K562 (cell line): ENCODE measurements at regions not wholly inside any gene's neighbourhood (a gene's known extent, or its start where the extent isn't known, plus 50 kb on each side); places are given as distances from the start of the nearest gene placed in this dataset. TPM values are rescaled to one million over a fixed set of nuclear protein-coding genes. Genes with fewer than 3 reads are reported as not detected.

Experiments
- ATAC-seq: fragments of 200-7000 bp; cut with Tn5 transposase; 3 replicates; pipeline ENCODE4 v1.9.1; 2020; ENCODE audit warnings: moderate library complexity
- BruUV-seq: library from RNA; stranded (reverse); fragments of 400-500 nt; replicated peaks from 2 replicates; lab custom pipeline; 2021; lab: Mats Ljungman, UMichigan
- CTCF ChIA-PET: fragments of 300-600 bp; formaldehyde crosslinking; extraction: SDS; loops from one replicate; lab custom pipeline; 2021; ENCODE audit warnings: low intra/inter-chr PET ratio; lab: Yijun Ruan, JAX
- POLR2A ChIA-PET: fragments of 300-600, 350-650 bp; sonication (Branson Sonifier 250); formaldehyde crosslinking; extraction: SDS; loops from one replicate; lab custom pipeline; 2021; ENCODE audit warnings: antibody characterized with exemption, inconsistent platforms; lab: Yijun Ruan, JAX
- DNase-seq, 4 experiments: peaks; one replicate each; pipeline versions ENCODE4 v3.0.0 to v3.0.0-alpha.2; 2011 to 2018; ENCODE audit warnings: low spot score in 3 of 4, mixed read lengths in 3 of 4; ENCODE audit errors: extremely low read depth in 1 of 4
- FAIRE-seq: peaks from 2 replicates; lab custom pipeline; 2011; peaks lifted over from hg19 to GRCh38; lab: Jason Lieb, UNC
- H2AFZ ChIP-seq: 2 replicates; pipeline ENCODE4 v1.6.0; 2011; ENCODE audit warnings: low read depth, low read length, control low read depth, inconsistent platforms
- H3K27ac ChIP-seq: fragments of 200-600 bp; 3 replicates; pipeline ENCODE4 v1.8.0; 2011; ENCODE audit warnings: low read depth, mild to moderate bottlenecking, control low read depth, inconsistent platforms, low read length, moderate library complexity, mixed read lengths; ENCODE audit errors: extremely low read depth
- H3K27me3 ChIP-seq, 2 experiments: fragments of 300-600 bp in 1 of 2; 2 replicates in 1 of 2; 3 replicates in 1 of 2; pipeline versions ENCODE4 v1.6.0 to v1.8.0; 2011; ENCODE audit warnings: inconsistent platforms in 2 of 2, low read length in 2 of 2, mild to moderate bottlenecking in 1 of 2, mixed read lengths in 1 of 2, moderate library complexity in 1 of 2; ENCODE audit not compliant: control insufficient read depth in 2 of 2, insufficient read depth in 2 of 2
- H3K36me3 ChIP-seq: fragments of 300-600 bp; 3 replicates; pipeline ENCODE4 v1.8.0; 2011; ENCODE audit warnings: mild to moderate bottlenecking, low read length, inconsistent platforms; ENCODE audit not compliant: control insufficient read depth, insufficient read depth
- H3K4me1 ChIP-seq, 2 experiments: fragments of 200-600 bp in 1 of 2; replicated peaks in 1 of 2; 2 replicates in 1 of 2; 3 replicates in 1 of 2; pipeline versions ENCODE4 v1.5.1 to v1.8.0; 2011; ENCODE audit warnings: inconsistent platforms in 2 of 2, low read length in 2 of 2, mild to moderate bottlenecking in 1 of 2, mixed read lengths in 1 of 2, moderate library complexity in 1 of 2; ENCODE audit not compliant: control insufficient read depth in 2 of 2, insufficient read depth in 2 of 2
- H3K4me2 ChIP-seq: 2 replicates; pipeline ENCODE4 v1.6.1; 2011; ENCODE audit warnings: low read length, control low read depth, inconsistent platforms, mixed read lengths; ENCODE audit not compliant: insufficient read depth
- H3K4me3 ChIP-seq: fragments of 200-600 bp; sonication (generic), shearing (Covaris generic); 2 replicates; pipeline ENCODE4 v1.5.1; 2016; ENCODE audit warnings: control low read depth, inconsistent platforms
- H3K79me2 ChIP-seq: fragments of 200-600 bp; 3 replicates; pipeline ENCODE4 v1.8.0; 2011; ENCODE audit warnings: low read length, inconsistent platforms; ENCODE audit not compliant: control insufficient read depth, insufficient read depth
- H3K9ac ChIP-seq, 2 experiments: 2 replicates each; pipeline versions ENCODE4 v1.6.0 to v1.6.1; 2011; ENCODE audit warnings: low read depth in 2 of 2, low read length in 2 of 2, control low read depth in 1 of 2, inconsistent platforms in 1 of 2, mild to moderate bottlenecking in 1 of 2, mixed read lengths in 1 of 2; ENCODE audit not compliant: insufficient read depth in 1 of 2
- H3K9me1 ChIP-seq: one replicate; pipeline ENCODE4 v1.6.0; 2011; ENCODE audit warnings: inconsistent platforms, mild to moderate bottlenecking, low read length, moderate library complexity; ENCODE audit not compliant: control insufficient read depth, insufficient read depth
- H3K9me3 ChIP-seq: replicated peaks from 2 replicates; pipeline ENCODE4 v1.5.1; 2011; ENCODE audit warnings: low read depth, low read length, inconsistent platforms; ENCODE audit not compliant: control insufficient read depth, insufficient read depth
- H4K20me1 ChIP-seq: replicated peaks from 2 replicates; pipeline ENCODE4 v1.6.1; 2011; ENCODE audit warnings: low read length, inconsistent platforms, mixed read lengths; ENCODE audit not compliant: control insufficient read depth, insufficient read depth
- CREB1 ChIP-seq, 2 experiments: sonication (generic) in 1 of 2; formaldehyde crosslinking in 1 of 2; IDR thresholded peaks; 2 replicates each; pipeline versions ENCODE4 v1.6.1 to v1.8.0; 2012 to 2022; ENCODE audit warnings: inconsistent platforms in 1 of 2, mild to moderate bottlenecking in 1 of 2, missing genetic modification reagents in 1 of 2, moderate library complexity in 1 of 2
- RBFOX2 ChIP-seq: fragments of 200-400 bp; formaldehyde crosslinking; IDR thresholded peaks from 2 replicates; pipeline ENCODE4 v1.6.1; 2017; ENCODE audit warnings: low read depth, mild to moderate bottlenecking, low read length, moderate library complexity
- WGBS: fragments of 100-300 bp; shearing (Covaris generic); methylation state at CpG from one replicate; pipeline ENCODE4 v1.1.6; 2016; ENCODE audit warnings: low coverage, mixed read lengths; ENCODE audit not compliant: insufficient coverage; ENCODE audit errors: missing lambda C conversion rate; 5-methylcytosine and 5-hydroxymethylcytosine counted together
- in situ Hi-C: fragments of 300-500 bp; cut with MboI; formaldehyde crosslinking; loops from 4 replicates; pipeline ENCODE4 v1.15.0; 2018; ENCODE audit warnings: inconsistent platforms, mixed read lengths
- intact Hi-C: fragments of 100-400 bp; cut with micrococcal nuclease; formaldehyde crosslinking; loops from 2 replicates; pipeline ENCODE4 v1.14.2; 2022
- small RNA-seq: library from RNA; depleted of rRNA; stranded (forward); fragments of <200 nt; gene quantifications from one replicate; pipeline ENCODE3, GENCODE V24; 2014
- TF ChIP-seq, protein P1 (sequence below): fragments of 250-450 bp; sonication (Bioruptor Pico); IDR thresholded peaks from 2 replicates; pipeline ENCODE4 v1.5.1; 2021; ENCODE audit warnings: mild to moderate bottlenecking

DNA sequence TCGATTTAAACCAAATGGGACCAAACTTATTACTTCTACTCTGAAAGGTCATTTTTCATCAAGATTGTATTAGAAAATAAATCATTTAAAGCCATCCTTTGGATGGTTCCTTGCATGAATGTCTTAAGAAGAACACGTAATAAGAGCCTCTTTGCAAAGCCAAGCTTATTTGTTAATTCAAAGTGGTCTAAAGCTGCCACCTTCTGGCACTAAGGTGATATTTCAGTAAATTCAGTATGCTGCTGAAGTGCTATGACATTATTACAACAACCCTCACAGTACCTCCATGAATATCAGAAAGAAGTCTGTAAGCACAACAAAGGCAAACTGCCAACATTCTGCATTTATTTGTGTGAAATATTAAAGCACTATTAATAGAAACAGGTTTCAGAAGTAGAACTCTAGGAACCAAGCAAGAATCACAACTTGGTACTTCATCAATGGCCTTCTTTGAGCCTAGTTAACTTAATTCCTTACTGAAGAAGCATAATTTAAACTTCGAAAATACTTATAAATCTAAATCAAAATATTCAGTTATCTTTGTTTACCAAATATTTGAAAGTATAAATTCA, 53.1 kb upstream of the TYRP1 start:
- BruUV-seq = no TSS peak
- H3K4me1 ChIP-seq = no peaks in the 10 kb centered on the region
- H3K9me1 ChIP-seq = no peaks in the 10 kb centered on the region
- ChIA-PET CTCF (no interaction called here), POLR2A (no interaction called here)
- intact Hi-C loops (no loop called here), in situ Hi-C loops (no loop called here)
- no peaks in the 10 kb centered on the region for H4K20me1 ChIP-seq
- ATAC-seq (no peak), FAIRE-seq (no peak), DNase-seq (peak in 1 of 4 experiments; percentile 0)
- H3K36me3 ChIP-seq = no peaks in the 10 kb centered on the region
- no peak overlapping the region for H2AFZ ChIP-seq
- no peak overlapping the region for H3K9ac ChIP-seq
- H3K27me3 ChIP-seq = no peaks in the 10 kb centered on the region
- WGBS = 6% methylated on average over 3 of the region's 3 CpGs
- no peak overlapping the region for H3K4me2 ChIP-seq
- H3K4me3 ChIP-seq = no peak overlapping the region
- no peaks in the 10 kb centered on the region for H3K9me3 ChIP-seq
- H3K79me2 ChIP-seq = no peaks in the 10 kb centered on the region
- TF ChIP-seq, protein P1, sequence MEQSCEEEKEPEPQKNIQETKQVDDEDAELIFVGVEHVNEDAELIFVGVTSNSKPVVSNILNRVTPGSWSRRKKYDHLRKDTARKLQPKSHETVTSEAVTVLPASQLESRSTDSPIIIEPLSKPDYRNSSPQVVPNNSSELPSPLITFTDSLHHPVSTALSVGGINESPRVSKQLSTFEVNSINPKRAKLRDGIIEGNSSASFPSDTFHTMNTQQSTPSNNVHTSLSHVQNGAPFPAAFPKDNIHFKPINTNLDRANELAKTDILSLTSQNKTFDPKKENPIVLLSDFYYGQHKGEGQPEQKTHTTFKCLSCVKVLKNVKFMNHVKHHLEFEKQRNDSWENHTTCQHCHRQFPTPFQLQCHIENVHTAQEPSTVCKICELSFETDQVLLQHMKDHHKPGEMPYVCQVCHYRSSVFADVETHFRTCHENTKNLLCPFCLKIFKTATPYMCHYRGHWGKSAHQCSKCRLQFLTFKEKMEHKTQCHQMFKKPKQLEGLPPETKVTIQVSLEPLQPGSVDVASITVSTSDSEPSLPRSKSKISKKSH (CRISPR knock-in tag) = no peak
- TF ChIP-seq RBFOX2 = no peak
- H3K27ac ChIP-seq = no peak overlapping the region

DNA sequence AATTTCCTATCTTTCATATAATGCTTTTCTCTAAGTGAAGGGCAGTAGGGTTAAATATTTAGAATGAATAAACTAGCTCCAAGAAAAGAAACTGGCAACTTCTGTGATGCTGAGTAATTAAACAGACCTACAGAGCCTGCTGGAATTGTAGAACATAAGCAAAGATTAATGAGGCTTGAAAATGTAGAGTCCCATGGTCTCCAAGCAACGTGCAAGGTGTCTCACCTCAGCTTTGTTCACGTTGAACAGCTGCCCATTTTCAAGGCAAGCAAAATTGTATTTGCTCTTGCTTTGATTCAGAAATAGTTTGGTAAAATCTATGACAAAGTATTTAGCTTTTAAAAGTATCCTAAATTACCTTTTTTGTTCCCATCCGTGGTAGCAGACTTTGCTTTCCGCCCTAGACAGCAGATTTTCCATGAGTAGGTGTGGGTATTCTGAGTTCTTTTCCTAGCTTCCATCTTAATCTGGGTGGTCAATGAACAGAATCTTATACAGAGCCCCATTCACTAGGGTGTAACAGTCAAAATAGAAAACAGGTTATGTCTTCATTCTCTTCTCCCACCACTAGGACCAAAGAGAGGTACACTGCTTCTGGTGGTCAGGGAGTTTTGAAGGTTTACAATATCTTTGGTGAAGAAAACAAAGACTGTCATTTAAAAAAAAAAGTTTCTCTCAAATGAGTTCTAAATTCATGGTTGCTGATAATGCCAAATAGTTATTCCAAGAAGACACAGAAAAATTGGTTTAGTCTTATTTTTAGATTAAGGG, 52.1 kb upstream of the TYRP1 start:
- TF ChIP-seq CREB1 (IDR thresholded peaks at IDR 0.05) (no peak), CREB1 (CRISPR knock-in tag; IDR thresholded peaks at IDR 0.05) (no peak)
- TF ChIP-seq, all 486 proteins: peak for 0
- H2AFZ ChIP-seq = no peak overlapping the region
- in situ Hi-C loops (no loop called here), intact Hi-C loops (no loop called here)
- ATAC-seq (no peak), DNase-seq (no peak), FAIRE-seq (no peak)
- no peaks in the 10 kb centered on the region for H3K79me2 ChIP-seq
- H4K20me1 ChIP-seq = no peaks in the 10 kb centered on the region
- no peak overlapping the region for H3K4me2 ChIP-seq
- no peaks in the 10 kb centered on the region for H3K9me1 ChIP-seq
- H3K36me3 ChIP-seq = no peaks in the 10 kb centered on the region
- no peaks in the 10 kb centered on the region for H3K4me1 ChIP-seq
- H3K27ac ChIP-seq = no peak overlapping the region
- no peaks in the 10 kb centered on the region for H3K27me3 ChIP-seq
- no peak overlapping the region for H3K4me3 ChIP-seq
- POLR2A ChIA-PET = no interaction called here
- BruUV-seq = no TSS peak
- CTCF ChIA-PET = no interaction called here
- H3K9me3 ChIP-seq = no peaks in the 10 kb centered on the region
- no peak overlapping the region for H3K9ac ChIP-seq
- WGBS = 0% methylated on average over 4 of the region's 4 CpGs

Small RNA genes lying in the stretch of these regions (small RNA-seq; reads per million reads assigned to genes)
- gene AL161788.1 (not detected), gene AL162413.1 (not detected), gene AL592227.1 (not detected), gene RNU2-47P (not detected)
